ENCODE measurements at regions not wholly inside any gene's neighbourhood (a gene's known extent, or its start where the extent isn't known, plus 50 kb on each side); places are given as distances from the start of the nearest gene placed in this dataset.

- Histone ChIP-seq H3K27me3 (no peaks in the 10 kb centered on the region), H3K4me1 (no peaks in the 10 kb centered on the region), H3K4me3 (no peak overlapping the region), H3K27ac (no peak overlapping the region), H3K9ac (ENCODE audit: low read depth in 2 of 2, low read length in 2 of 2) (no peak overlapping the region), H3K9me3 (no peaks in the 10 kb centered on the region), H3K36me3 (no peaks in the 10 kb centered on the region)
- TF ChIP-seq, protein P1, sequence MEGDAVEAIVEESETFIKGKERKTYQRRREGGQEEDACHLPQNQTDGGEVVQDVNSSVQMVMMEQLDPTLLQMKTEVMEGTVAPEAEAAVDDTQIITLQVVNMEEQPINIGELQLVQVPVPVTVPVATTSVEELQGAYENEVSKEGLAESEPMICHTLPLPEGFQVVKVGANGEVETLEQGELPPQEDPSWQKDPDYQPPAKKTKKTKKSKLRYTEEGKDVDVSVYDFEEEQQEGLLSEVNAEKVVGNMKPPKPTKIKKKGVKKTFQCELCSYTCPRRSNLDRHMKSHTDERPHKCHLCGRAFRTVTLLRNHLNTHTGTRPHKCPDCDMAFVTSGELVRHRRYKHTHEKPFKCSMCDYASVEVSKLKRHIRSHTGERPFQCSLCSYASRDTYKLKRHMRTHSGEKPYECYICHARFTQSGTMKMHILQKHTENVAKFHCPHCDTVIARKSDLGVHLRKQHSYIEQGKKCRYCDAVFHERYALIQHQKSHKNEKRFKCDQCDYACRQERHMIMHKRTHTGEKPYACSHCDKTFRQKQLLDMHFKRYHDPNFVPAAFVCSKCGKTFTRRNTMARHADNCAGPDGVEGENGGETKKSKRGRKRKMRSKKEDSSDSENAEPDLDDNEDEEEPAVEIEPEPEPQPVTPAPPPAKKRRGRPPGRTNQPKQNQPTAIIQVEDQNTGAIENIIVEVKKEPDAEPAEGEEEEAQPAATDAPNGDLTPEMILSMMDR (IDR thresholded peaks at IDR 0.05), result no peak
- intact Hi-C loops (cut with DNase I), result no loop called here
- no peak for DNase-seq
Measured at GRCh38 chr9:91099436-91099835, 262.3 kb downstream of the AUH start.

GRCh38 chr9:91100878-91101450 is 260.8 kb downstream of the AUH start:
- TF ChIP-seq, protein P1 (IDR thresholded peaks at IDR 0.05), result no peak
- Histone ChIP-seq H3K9me3 (no peaks in the 10 kb centered on the region), H3K4me1 (no peaks in the 10 kb centered on the region), H3K27me3 (no peaks in the 10 kb centered on the region), H3K9ac (ENCODE audit: low read depth in 2 of 2, low read length in 2 of 2) (peak overlapping the region in 1 of 2 donors; percentile 14), H3K4me3 (no peak overlapping the region), H3K27ac (no peak overlapping the region), H3K36me3 (no peaks in the 10 kb centered on the region)
- intact Hi-C loops (cut with DNase I), result no loop called here
- DNase-seq, result no peak

DNA sequence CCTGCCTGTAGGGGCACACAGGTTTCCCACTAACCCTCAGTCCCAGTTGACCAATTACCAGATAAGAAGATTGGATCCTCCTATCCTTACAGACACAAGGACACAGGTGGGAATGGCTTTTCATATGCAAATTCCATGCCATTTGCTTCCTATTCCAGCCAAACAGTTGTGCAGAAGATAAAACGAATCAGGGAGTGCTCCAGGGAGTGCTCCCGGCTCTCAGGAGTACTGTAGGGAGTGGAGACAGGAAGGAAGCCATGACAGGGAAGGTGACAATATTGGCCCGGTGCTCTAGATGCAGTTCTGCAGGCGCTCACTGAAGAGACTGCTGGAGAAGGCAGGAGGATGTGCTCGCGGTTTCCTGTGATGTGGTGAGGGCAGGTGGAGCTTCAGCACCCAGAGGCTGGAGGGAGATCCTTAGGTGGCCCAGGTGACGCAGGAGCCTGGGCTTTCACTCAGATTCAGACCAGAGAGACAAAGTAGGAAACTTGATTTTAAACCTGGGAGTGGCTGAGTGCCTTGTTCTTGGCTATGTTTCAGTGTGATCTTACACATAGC is 260.0 kb downstream of the AUH start:
- TF ChIP-seq, protein P1 (IDR thresholded peaks at IDR 0.05), result no peak
- no peaks in the 10 kb centered on the region for H3K9me3 ChIP-seq
- no peak overlapping the region for H3K27ac ChIP-seq
- no peaks in the 10 kb centered on the region for H3K36me3 ChIP-seq
- no peaks in the 10 kb centered on the region for H3K27me3 ChIP-seq
- H3K4me1 ChIP-seq, result no peaks in the 10 kb centered on the region
- H3K9ac ChIP-seq (ENCODE audit: low read depth in 2 of 2, low read length in 2 of 2), result peak overlapping the region in 1 of 2 donors; percentile 14
- DNase-seq, result no peak
- intact Hi-C loops (cut with DNase I), result no loop called here
- H3K4me3 ChIP-seq, result no peak overlapping the region

DNA sequence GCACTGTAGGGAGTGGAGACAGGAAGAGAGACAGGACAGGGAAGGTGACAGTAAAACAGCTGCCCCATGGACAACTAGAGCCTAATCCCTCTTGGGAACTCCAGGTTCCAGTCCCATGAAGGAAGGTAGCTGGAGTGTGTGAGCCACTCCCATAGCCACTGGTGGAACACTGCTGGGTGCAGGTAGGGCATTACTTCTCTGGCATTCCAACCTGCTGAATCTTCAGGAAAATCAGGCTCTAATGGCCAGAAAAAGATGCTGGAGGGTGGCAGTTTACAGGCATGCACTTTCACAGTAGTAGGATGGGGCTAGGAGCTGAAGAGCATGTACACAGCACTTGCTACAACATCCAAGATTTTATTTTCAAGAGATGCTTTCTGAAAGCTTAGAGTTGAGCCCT is 259.4 kb downstream of the AUH start:
- no peak for DNase-seq
- H3K4me3 ChIP-seq, result no peak overlapping the region
- H3K4me1 ChIP-seq, result no peaks in the 10 kb centered on the region
- H3K36me3 ChIP-seq, result no peaks in the 10 kb centered on the region
- H3K9me3 ChIP-seq, result no peaks in the 10 kb centered on the region
- TF ChIP-seq, protein P1 (IDR thresholded peaks at IDR 0.05), result no peak
- H3K27me3 ChIP-seq, result no peaks in the 10 kb centered on the region
- intact Hi-C loops (cut with DNase I), result no loop called here
- no peak overlapping the region for H3K9ac ChIP-seq (ENCODE audit: low read depth in 2 of 2, low read length in 2 of 2)
- H3K27ac ChIP-seq, result no peak overlapping the region

- no peak for DNase-seq
- Histone ChIP-seq H3K9me3 (no peaks in the 10 kb centered on the region), H3K4me3 (no peak overlapping the region), H3K27me3 (no peaks in the 10 kb centered on the region), H3K9ac (ENCODE audit: low read depth in 2 of 2, low read length in 2 of 2) (no peak overlapping the region), H3K36me3 (no peaks in the 10 kb centered on the region), H3K4me1 (no peaks in the 10 kb centered on the region), H3K27ac (no peak overlapping the region)
- TF ChIP-seq, protein P1 (IDR thresholded peaks at IDR 0.05), result no peak
- intact Hi-C loops (cut with DNase I), result no loop called here
Measured at GRCh38 chr9:91103931-91104330, 257.8 kb downstream of the AUH start.

Data from colonic mucosa (tissue), 4 donors.